Lung (tissue), 11 donors: ENCODE measurements at regions not wholly inside any gene's neighbourhood (a gene's known extent, or its start where the extent isn't known, plus 50 kb on each side); places are given as distances from the start of the nearest gene placed in this dataset.

Source experiments
- ATAC-seq: fragments of 200-7000 bp; cut with Tn5 transposase; one replicate; pipeline ENCODE4 v1.9.1; 2020; ENCODE audit warnings: moderate number of reproducible peaks; ENCODE audit not compliant: insufficient read depth, low FRiP score
- DNase-seq, 3 donors: peaks; one replicate each; pipeline ENCODE4 v3.0.0-alpha.2; 2013 to 2017
- H3K27ac ChIP-seq, 2 donors: one replicate each; pipeline ENCODE4 v1.5.1; 2013; ENCODE audit warnings: mild to moderate bottlenecking in 2 of 2, moderate library complexity in 2 of 2, control low read depth in 1 of 2, inconsistent platforms in 1 of 2, low read depth in 1 of 2, low read length in 1 of 2
- H3K27me3 ChIP-seq, 3 donors: one replicate each; pipeline ENCODE4 v1.5.1; 2013; ENCODE audit warnings: low read length in 2 of 3; ENCODE audit not compliant: control insufficient read depth in 3 of 3, insufficient read depth in 3 of 3
- H3K36me3 ChIP-seq, 4 donors: one replicate each; pipeline ENCODE4 v1.5.1; 2013; ENCODE audit warnings: low read length in 4 of 4, mild to moderate bottlenecking in 1 of 4, moderate library complexity in 1 of 4; ENCODE audit not compliant: control insufficient read depth in 4 of 4, insufficient read depth in 4 of 4
- H3K4me1 ChIP-seq, 5 donors: one replicate each; pipeline ENCODE4 v1.5.1; 2013; ENCODE audit warnings: low read length in 5 of 5, mild to moderate bottlenecking in 2 of 5, moderate library complexity in 1 of 5; ENCODE audit not compliant: control insufficient read depth in 5 of 5, insufficient read depth in 5 of 5
- H3K4me3 ChIP-seq: one replicate; pipeline ENCODE4 v1.5.1; 2013; ENCODE audit warnings: mild to moderate bottlenecking, control low read depth, moderate library complexity
- H3K9ac ChIP-seq, 2 donors: one replicate each; pipeline ENCODE4 v1.5.1; 2013; ENCODE audit warnings: low read length in 2 of 2, control low read depth in 1 of 2; ENCODE audit not compliant: insufficient read depth in 1 of 2
- H3K9me3 ChIP-seq, 4 donors: one replicate each; pipeline ENCODE4 v1.5.1; 2013; ENCODE audit warnings: low read length in 3 of 4, mild to moderate bottlenecking in 1 of 4, moderate library complexity in 1 of 4; ENCODE audit not compliant: control insufficient read depth in 4 of 4, insufficient read depth in 3 of 4
- WGBS, 2 donors: extraction: QIAGEN DNeasy Blood & Tissue Kit; methylation state at CpG; one replicate each; pipeline ENCODE4 v1.1.7; 2013; 5-methylcytosine and 5-hydroxymethylcytosine counted together
- TF ChIP-seq, protein P1 (sequence below): IDR thresholded peaks from 2 replicates; pipeline ENCODE4 v1.5.1; 2012; ENCODE audit warnings: mild to moderate bottlenecking; ENCODE audit errors: control extremely low read depth, extremely low read depth
- donor health status: control.
- donor health status: control.
- donor health status: Bipolar disorder and iron deficiency.
- donor health status: healthy.
- donor health status: DM: yes; HTN: yes; CAD: no.

DNA sequence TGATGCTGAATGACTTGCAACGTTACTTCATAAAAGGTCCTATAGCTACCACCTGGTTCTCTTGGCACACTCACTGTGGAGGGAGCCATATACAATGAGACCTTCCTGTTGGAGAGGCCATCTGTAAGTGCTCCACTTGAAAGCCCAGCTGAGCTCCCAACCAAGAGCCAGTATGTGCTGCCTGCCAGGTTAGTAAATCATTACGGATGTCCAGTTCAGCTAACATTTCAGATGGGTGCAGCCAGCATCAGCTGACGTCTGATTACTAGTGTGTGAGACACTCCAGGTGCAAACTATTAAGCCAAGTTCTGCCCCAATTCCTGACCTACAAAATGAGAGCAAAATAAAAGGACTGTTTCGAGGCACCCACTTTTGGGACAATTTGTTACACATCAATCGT is 274.4 kb upstream of the ROBO2 start:
- no peaks in the 10 kb centered on the region for H3K27me3 ChIP-seq
- no peaks in the 10 kb centered on the region for H3K4me1 ChIP-seq
- no peak overlapping the region for H3K9ac ChIP-seq
- TF ChIP-seq, protein P1, sequence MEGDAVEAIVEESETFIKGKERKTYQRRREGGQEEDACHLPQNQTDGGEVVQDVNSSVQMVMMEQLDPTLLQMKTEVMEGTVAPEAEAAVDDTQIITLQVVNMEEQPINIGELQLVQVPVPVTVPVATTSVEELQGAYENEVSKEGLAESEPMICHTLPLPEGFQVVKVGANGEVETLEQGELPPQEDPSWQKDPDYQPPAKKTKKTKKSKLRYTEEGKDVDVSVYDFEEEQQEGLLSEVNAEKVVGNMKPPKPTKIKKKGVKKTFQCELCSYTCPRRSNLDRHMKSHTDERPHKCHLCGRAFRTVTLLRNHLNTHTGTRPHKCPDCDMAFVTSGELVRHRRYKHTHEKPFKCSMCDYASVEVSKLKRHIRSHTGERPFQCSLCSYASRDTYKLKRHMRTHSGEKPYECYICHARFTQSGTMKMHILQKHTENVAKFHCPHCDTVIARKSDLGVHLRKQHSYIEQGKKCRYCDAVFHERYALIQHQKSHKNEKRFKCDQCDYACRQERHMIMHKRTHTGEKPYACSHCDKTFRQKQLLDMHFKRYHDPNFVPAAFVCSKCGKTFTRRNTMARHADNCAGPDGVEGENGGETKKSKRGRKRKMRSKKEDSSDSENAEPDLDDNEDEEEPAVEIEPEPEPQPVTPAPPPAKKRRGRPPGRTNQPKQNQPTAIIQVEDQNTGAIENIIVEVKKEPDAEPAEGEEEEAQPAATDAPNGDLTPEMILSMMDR = no peak
- DNase-seq (no peak), ATAC-seq (no peak)
- H3K27ac ChIP-seq = no peak overlapping the region
- no peaks in the 10 kb centered on the region for H3K36me3 ChIP-seq
- H3K4me3 ChIP-seq = no peak overlapping the region
- 77 to 80% methylated on average over 5 of the region's 5 CpGs for WGBS, 2 donors
- H3K9me3 ChIP-seq = no peaks in the 10 kb centered on the region

DNA sequence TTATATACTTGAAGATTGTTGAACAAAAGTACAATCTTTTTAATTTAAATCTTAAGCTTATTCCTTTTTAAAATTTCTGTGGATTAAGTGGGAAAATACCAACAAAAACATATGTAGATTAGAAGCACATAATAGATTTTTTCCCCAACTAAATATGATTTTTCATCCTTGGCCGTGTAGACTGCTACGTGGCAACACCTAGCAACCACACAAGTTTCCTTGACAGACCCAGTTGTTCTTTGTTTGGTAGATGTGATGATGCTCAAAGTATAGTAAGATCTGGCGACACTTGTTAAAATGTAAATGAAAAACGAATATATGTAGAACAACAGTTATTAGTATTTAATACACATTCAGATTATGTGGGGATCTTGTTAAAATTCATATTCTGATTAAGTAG is 271.0 kb upstream of the ROBO2 start:
- H3K4me1 ChIP-seq = no peaks in the 10 kb centered on the region
- no peak overlapping the region for H3K27ac ChIP-seq
- no peak for DNase-seq

DNA sequence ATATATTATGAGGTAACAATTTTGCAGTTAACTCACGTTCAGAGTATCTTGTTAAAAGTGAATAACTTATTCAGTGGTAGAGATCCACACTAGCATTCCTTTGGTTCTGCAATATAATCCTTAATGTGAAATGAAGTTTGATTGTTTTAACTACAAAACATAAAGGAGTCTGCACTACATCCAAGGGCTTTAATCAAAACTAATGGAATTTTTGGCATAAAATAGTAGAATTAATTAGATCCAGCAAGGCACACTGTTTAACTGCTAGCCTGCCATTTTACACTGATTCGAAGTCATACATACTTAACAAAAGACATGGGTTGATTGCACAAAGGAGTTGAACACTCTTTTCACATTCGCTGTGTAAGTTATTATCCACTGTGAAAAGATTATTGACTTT is 263.0 kb upstream of the ROBO2 start:
- Histone ChIP-seq H3K27me3 (no peaks in the 10 kb centered on the region), H3K4me1 (no peaks in the 10 kb centered on the region), H3K36me3 (no peaks in the 10 kb centered on the region), H3K27ac (no peak overlapping the region), H3K9me3 (peaks cover 0 to 5% (median 0%) of the 10 kb centered on the region in 4 donors), H3K9ac (no peak overlapping the region), H3K4me3 (no peak overlapping the region)
- 80 to 90% methylated on average over 3 of the region's 3 CpGs for WGBS, 2 donors
- DNase-seq (no peak), ATAC-seq (no peak)
- TF ChIP-seq, protein P1 = no peak

More for the DNA sequence above, 271.0 kb upstream of the ROBO2 start:
- no peak for ATAC-seq
- WGBS, 2 donors = 87 to 90% methylated on average over 4 of the region's 4 CpGs
- Histone ChIP-seq H3K9ac (no peak overlapping the region), H3K36me3 (no peaks in the 10 kb centered on the region), H3K4me3 (no peak overlapping the region), H3K9me3 (no peaks in the 10 kb centered on the region), H3K27me3 (no peaks in the 10 kb centered on the region)
- TF ChIP-seq, protein P1 = no peak

DNA sequence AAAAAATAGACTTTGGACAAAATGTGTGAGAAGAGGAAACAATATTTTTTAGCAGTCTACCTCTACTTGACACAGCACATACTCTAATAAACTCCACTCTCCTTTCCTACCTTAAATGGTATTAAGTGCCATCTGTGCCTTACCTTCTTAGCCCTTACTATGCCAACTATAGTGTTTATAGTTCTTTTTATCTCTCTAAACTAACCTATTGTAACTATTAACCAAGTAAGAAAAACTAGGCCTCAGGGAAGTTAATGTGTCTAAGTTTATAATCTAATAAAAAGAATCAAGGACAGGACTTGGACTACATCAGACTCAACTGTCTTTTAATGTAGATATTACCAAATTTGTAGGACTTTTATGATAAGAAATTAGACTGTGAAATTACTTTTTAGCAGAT is 251.7 kb upstream of the ROBO2 start:
- Histone ChIP-seq H3K4me1 (no peaks in the 10 kb centered on the region), H3K4me3 (no peak overlapping the region), H3K9me3 (peaks cover 0 to 3% (median 0%) of the 10 kb centered on the region in 4 donors), H3K27ac (no peak overlapping the region), H3K9ac (no peak overlapping the region), H3K36me3 (no peaks in the 10 kb centered on the region), H3K27me3 (no peaks in the 10 kb centered on the region)
- TF ChIP-seq, protein P1 = no peak
- DNase-seq (no peak), ATAC-seq (no peak)
